ENCODE measurements at regions not wholly inside any gene's neighbourhood (a gene's known extent, or its start where the extent isn't known, plus 50 kb on each side); places are given as distances from the start of the nearest gene placed in this dataset.

- no peaks in the 10 kb centered on the region for H3K27me3 ChIP-seq (ENCODE audit: control insufficient read depth, insufficient read depth, low read length)
- no peak overlapping the region for H3K27ac ChIP-seq (ENCODE audit: low read depth in 2 of 2, low read length in 2 of 2)
- H3K4me3 ChIP-seq (ENCODE audit: low read length in 3 of 3): no peak overlapping the region
- intact Hi-C loops (cut with DNase I): no loop called here
- no peak for FAIRE-seq
- H3K9me3 ChIP-seq (ENCODE audit: control insufficient read depth in 2 of 3, insufficient read depth in 1 of 3, low read length in 3 of 3): no peaks in the 10 kb centered on the region
- no peaks in the 10 kb centered on the region for H3K4me1 ChIP-seq (ENCODE audit: control insufficient read depth in 2 of 3, insufficient read depth in 2 of 3, low read depth in 1 of 3, low read length in 3 of 3)
- no peak overlapping the region for H3K9ac ChIP-seq (ENCODE audit: low read length in 3 of 3)
- H3K36me3 ChIP-seq (ENCODE audit: control insufficient read depth in 2 of 3, insufficient read depth in 3 of 3, low read length in 3 of 3): no peaks in the 10 kb centered on the region
- no peak for TF ChIP-seq CTCF (IDR thresholded peaks at IDR 0.05; ENCODE audit: borderline replicate concordance, extremely low read depth, insufficient read depth)
- no peak for DNase-seq
Measured at GRCh38 chr3:124629497-124629896, 100.8 kb upstream of the UMPS start.

- Histone ChIP-seq H3K9me3 (ENCODE audit: control insufficient read depth in 2 of 3, insufficient read depth in 1 of 3, low read length in 3 of 3) (no peaks in the 10 kb centered on the region), H3K36me3 (ENCODE audit: control insufficient read depth in 2 of 3, insufficient read depth in 3 of 3, low read length in 3 of 3) (no peaks in the 10 kb centered on the region), H3K27ac (ENCODE audit: low read depth in 2 of 2, low read length in 2 of 2) (no peak overlapping the region), H3K9ac (ENCODE audit: low read length in 3 of 3) (no peak overlapping the region), H3K4me3 (ENCODE audit: low read length in 3 of 3) (no peak overlapping the region), H3K27me3 (ENCODE audit: control insufficient read depth, insufficient read depth, low read length) (no peaks in the 10 kb centered on the region), H3K4me1 (ENCODE audit: control insufficient read depth in 2 of 3, insufficient read depth in 2 of 3, low read depth in 1 of 3, low read length in 3 of 3) (peaks cover 0 to 4% (median 0%) of the 10 kb centered on the region in 3 donors)
- no peak for TF ChIP-seq CTCF (IDR thresholded peaks at IDR 0.05; ENCODE audit: borderline replicate concordance, extremely low read depth, insufficient read depth)
- intact Hi-C loops (cut with DNase I): no loop called here
- FAIRE-seq (no peak), DNase-seq (no peak)
Measured at GRCh38 chr3:124630960-124631359, 99.3 kb upstream of the UMPS start.

GRCh38 chr3:124631727-124632126 lies 98.5 kb upstream of the UMPS start:
- Histone ChIP-seq H3K9ac (ENCODE audit: low read length in 3 of 3) (no peak overlapping the region), H3K4me3 (ENCODE audit: low read length in 3 of 3) (no peak overlapping the region), H3K9me3 (ENCODE audit: control insufficient read depth in 2 of 3, insufficient read depth in 1 of 3, low read length in 3 of 3) (no peaks in the 10 kb centered on the region), H3K36me3 (ENCODE audit: control insufficient read depth in 2 of 3, insufficient read depth in 3 of 3, low read length in 3 of 3) (no peaks in the 10 kb centered on the region), H3K4me1 (ENCODE audit: control insufficient read depth in 2 of 3, insufficient read depth in 2 of 3, low read depth in 1 of 3, low read length in 3 of 3) (peaks cover 0 to 10% (median 6%) of the 10 kb centered on the region in 3 donors), H3K27me3 (ENCODE audit: control insufficient read depth, insufficient read depth, low read length) (no peaks in the 10 kb centered on the region), H3K27ac (ENCODE audit: low read depth in 2 of 2, low read length in 2 of 2) (no peak overlapping the region)
- DNase-seq (no peak), FAIRE-seq (no peak)
- intact Hi-C loops (cut with DNase I): no loop called here
- no peak for TF ChIP-seq CTCF (IDR thresholded peaks at IDR 0.05; ENCODE audit: borderline replicate concordance, extremely low read depth, insufficient read depth)

GRCh38 chr3:124632566-124633140 lies 97.6 kb upstream of the UMPS start:
- no peak for TF ChIP-seq CTCF (IDR thresholded peaks at IDR 0.05; ENCODE audit: borderline replicate concordance, extremely low read depth, insufficient read depth)
- Histone ChIP-seq H3K9me3 (ENCODE audit: control insufficient read depth in 2 of 3, insufficient read depth in 1 of 3, low read length in 3 of 3) (no peaks in the 10 kb centered on the region), H3K27me3 (ENCODE audit: control insufficient read depth, insufficient read depth, low read length) (no peaks in the 10 kb centered on the region), H3K9ac (ENCODE audit: low read length in 3 of 3) (no peak overlapping the region), H3K4me1 (ENCODE audit: control insufficient read depth in 2 of 3, insufficient read depth in 2 of 3, low read depth in 1 of 3, low read length in 3 of 3) (peaks cover 0 to 13% (median 8%) of the 10 kb centered on the region in 3 donors), H3K36me3 (ENCODE audit: control insufficient read depth in 2 of 3, insufficient read depth in 3 of 3, low read length in 3 of 3) (no peaks in the 10 kb centered on the region), H3K27ac (ENCODE audit: low read depth in 2 of 2, low read length in 2 of 2) (no peak overlapping the region), H3K4me3 (ENCODE audit: low read length in 3 of 3) (no peak overlapping the region)
- no peak for FAIRE-seq
- no peak for DNase-seq
- intact Hi-C loops (cut with DNase I): no loop called here
